ENCODE measurements at regions not wholly inside any gene's neighbourhood (a gene's known extent, or its start where the extent isn't known, plus 50 kb on each side); places are given as distances from the start of the nearest gene placed in this dataset.

DNA sequence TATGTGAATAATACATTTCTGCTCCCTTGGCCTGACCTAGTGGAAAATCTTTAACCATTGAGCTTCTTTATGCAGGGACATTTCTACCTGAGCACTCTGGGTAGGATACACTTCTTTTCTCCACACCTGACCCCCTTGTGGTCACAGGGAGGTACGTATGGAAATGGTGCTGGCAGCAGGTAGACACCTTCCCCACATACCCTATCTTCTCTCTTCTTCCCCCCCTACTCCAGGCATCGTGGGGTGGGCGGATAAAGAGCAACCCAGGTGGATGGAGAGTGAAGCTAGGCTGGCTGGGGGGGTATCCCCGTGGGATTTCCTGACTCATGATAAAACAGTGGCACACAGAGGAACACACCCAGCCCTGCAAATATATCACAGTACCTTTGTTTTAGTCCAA is 312.1 kb downstream of the ARRDC4 start:
- Histone ChIP-seq H3K27me3 (ENCODE audit: low read length) (no peaks in the 10 kb centered on the region), H3K4me3 (ENCODE audit: insufficient read depth, low read length, poor library complexity, severe bottlenecking) (no peak overlapping the region), H3K79me2 (ENCODE audit: insufficient read depth, low read length) (no peaks in the 10 kb centered on the region), H3K4me2 (ENCODE audit: low read depth, low read length, poor library complexity, severe bottlenecking) (no peak overlapping the region), H3F3A (ENCODE audit: insufficient read depth) (no peaks in the 10 kb centered on the region), H3K9ac (ENCODE audit: low read length) (no peak overlapping the region), H3K36me3 (ENCODE audit: low read length) (no peaks in the 10 kb centered on the region), H3K27ac (ENCODE audit: low read depth, low read length) (no peak overlapping the region), H3K9me2 (replicated peaks; ENCODE audit: insufficient read depth, low read length) (no peaks in the 10 kb centered on the region), H3K9me3 (ENCODE audit: insufficient read depth, low read length) (no peaks in the 10 kb centered on the region), H4K20me1 (ENCODE audit: low read depth, low read length) (no peaks in the 10 kb centered on the region), H2AFZ (ENCODE audit: low read depth, low read length, severe bottlenecking) (no peak overlapping the region)
- TF ChIP-seq, protein P1, sequence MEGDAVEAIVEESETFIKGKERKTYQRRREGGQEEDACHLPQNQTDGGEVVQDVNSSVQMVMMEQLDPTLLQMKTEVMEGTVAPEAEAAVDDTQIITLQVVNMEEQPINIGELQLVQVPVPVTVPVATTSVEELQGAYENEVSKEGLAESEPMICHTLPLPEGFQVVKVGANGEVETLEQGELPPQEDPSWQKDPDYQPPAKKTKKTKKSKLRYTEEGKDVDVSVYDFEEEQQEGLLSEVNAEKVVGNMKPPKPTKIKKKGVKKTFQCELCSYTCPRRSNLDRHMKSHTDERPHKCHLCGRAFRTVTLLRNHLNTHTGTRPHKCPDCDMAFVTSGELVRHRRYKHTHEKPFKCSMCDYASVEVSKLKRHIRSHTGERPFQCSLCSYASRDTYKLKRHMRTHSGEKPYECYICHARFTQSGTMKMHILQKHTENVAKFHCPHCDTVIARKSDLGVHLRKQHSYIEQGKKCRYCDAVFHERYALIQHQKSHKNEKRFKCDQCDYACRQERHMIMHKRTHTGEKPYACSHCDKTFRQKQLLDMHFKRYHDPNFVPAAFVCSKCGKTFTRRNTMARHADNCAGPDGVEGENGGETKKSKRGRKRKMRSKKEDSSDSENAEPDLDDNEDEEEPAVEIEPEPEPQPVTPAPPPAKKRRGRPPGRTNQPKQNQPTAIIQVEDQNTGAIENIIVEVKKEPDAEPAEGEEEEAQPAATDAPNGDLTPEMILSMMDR (IDR thresholded peaks at IDR 0.05; ENCODE audit: insufficient read depth, low read length, poor library complexity, severe bottlenecking), result no peak
- TF ChIP-seq EZH2phosphoT487 (conservative IDR thresholded peaks at IDR 0.05; ENCODE audit: low read length), result no peak

- Histone ChIP-seq H3K9me2 (replicated peaks; ENCODE audit: insufficient read depth, low read length) (no peaks in the 10 kb centered on the region), H3K36me3 (ENCODE audit: low read length) (no peaks in the 10 kb centered on the region), H3K27me3 (ENCODE audit: low read length) (no peaks in the 10 kb centered on the region), H3K4me2 (ENCODE audit: low read depth, low read length, poor library complexity, severe bottlenecking) (no peak overlapping the region), H3K4me3 (ENCODE audit: insufficient read depth, low read length, poor library complexity, severe bottlenecking) (no peak overlapping the region), H4K20me1 (ENCODE audit: low read depth, low read length) (no peaks in the 10 kb centered on the region), H3K9ac (ENCODE audit: low read length) (no peak overlapping the region), H3F3A (ENCODE audit: insufficient read depth) (no peaks in the 10 kb centered on the region), H3K9me3 (ENCODE audit: insufficient read depth, low read length) (no peaks in the 10 kb centered on the region), H3K27ac (ENCODE audit: low read depth, low read length) (no peak overlapping the region), H2AFZ (ENCODE audit: low read depth, low read length, severe bottlenecking) (no peak overlapping the region), H3K79me2 (ENCODE audit: insufficient read depth, low read length) (no peaks in the 10 kb centered on the region)
- TF ChIP-seq EZH2phosphoT487 (conservative IDR thresholded peaks at IDR 0.05; ENCODE audit: low read length), result no peak
- TF ChIP-seq, protein P1 (IDR thresholded peaks at IDR 0.05; ENCODE audit: insufficient read depth, low read length, poor library complexity, severe bottlenecking), result no peak
Observed at GRCh38 chr15:98276018-98276417, 315.5 kb downstream of the ARRDC4 start.

GRCh38 chr15:98277602-98278001 is 317.1 kb downstream of the ARRDC4 start:
- no peaks in the 10 kb centered on the region for H3K36me3 ChIP-seq (ENCODE audit: low read length)
- H3K27me3 ChIP-seq (ENCODE audit: low read length), result no peaks in the 10 kb centered on the region
- H4K20me1 ChIP-seq (ENCODE audit: low read depth, low read length), result no peaks in the 10 kb centered on the region
- TF ChIP-seq EZH2phosphoT487 (conservative IDR thresholded peaks at IDR 0.05; ENCODE audit: low read length), result no peak
- TF ChIP-seq, protein P1 (IDR thresholded peaks at IDR 0.05; ENCODE audit: insufficient read depth, low read length, poor library complexity, severe bottlenecking), result no peak
- H3K27ac ChIP-seq (ENCODE audit: low read depth, low read length), result no peak overlapping the region
- H3K79me2 ChIP-seq (ENCODE audit: insufficient read depth, low read length), result no peaks in the 10 kb centered on the region
- H3K4me2 ChIP-seq (ENCODE audit: low read depth, low read length, poor library complexity, severe bottlenecking), result no peak overlapping the region
- H3K9ac ChIP-seq (ENCODE audit: low read length), result no peak overlapping the region
- no peak overlapping the region for H3K4me3 ChIP-seq (ENCODE audit: insufficient read depth, low read length, poor library complexity, severe bottlenecking)
- H3K9me3 ChIP-seq (ENCODE audit: insufficient read depth, low read length), result no peaks in the 10 kb centered on the region
- H2AFZ ChIP-seq (ENCODE audit: low read depth, low read length, severe bottlenecking), result no peak overlapping the region
- no peaks in the 10 kb centered on the region for H3F3A ChIP-seq (ENCODE audit: insufficient read depth)
- H3K9me2 ChIP-seq (replicated peaks; ENCODE audit: insufficient read depth, low read length), result no peaks in the 10 kb centered on the region
